GM13977 (cell line): ENCODE measurements at regions not wholly inside any gene's neighbourhood (a gene's known extent, or its start where the extent isn't known, plus 50 kb on each side); places are given as distances from the start of the nearest gene placed in this dataset.
"Not testable (repeated sequence)": the region's sequence is repeated elsewhere in the genome, so short reads cannot be mapped to it uniquely, and the experiment has no call there.

Experiments used
- DNase-seq: peaks from one replicate; pipeline ENCODE4 v3.0.0; 2012; ENCODE audit warnings: low spot score
- in situ Hi-C: fragments of 300-500 bp; cut with MboI; formaldehyde crosslinking; loops from one replicate; pipeline ENCODE4 v1.12.0; 2022; ENCODE audit warnings: low sequenced_read_pairs, low pct_unique_long_range_greater_than_20kb, mixed read lengths, inconsistent platforms; ENCODE audit not compliant: unreplicated experiment
- TF ChIP-seq, protein P1 (sequence below): IDR thresholded peaks from 2 replicates; pipeline ENCODE4 v1.5.1; 2012; ENCODE audit warnings: mild to moderate bottlenecking, control low read depth; ENCODE audit not compliant: insufficient read depth; ENCODE audit errors: extremely low read depth, missing control alignments

DNA sequence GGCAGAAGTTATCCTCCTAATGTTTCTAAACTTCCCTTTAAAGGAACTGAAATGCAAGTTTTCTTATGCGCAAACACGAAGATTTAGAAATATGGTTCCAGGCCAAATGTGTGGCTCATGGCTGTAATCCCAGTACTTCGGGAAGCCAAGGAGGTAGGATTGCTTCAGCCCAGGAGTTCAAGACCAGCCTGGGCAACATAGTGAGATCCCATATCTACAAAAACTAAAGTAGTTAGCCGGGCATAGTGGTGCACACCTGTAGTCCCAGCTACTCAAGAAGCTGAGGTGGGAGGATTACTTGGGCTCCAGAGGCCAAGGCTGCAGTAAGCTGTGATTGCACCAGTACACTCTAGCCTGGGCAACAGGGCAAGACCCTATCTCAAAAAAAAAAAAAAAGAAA lies 95.8 kb upstream of the SCAF8 start:
- TF ChIP-seq, protein P1, sequence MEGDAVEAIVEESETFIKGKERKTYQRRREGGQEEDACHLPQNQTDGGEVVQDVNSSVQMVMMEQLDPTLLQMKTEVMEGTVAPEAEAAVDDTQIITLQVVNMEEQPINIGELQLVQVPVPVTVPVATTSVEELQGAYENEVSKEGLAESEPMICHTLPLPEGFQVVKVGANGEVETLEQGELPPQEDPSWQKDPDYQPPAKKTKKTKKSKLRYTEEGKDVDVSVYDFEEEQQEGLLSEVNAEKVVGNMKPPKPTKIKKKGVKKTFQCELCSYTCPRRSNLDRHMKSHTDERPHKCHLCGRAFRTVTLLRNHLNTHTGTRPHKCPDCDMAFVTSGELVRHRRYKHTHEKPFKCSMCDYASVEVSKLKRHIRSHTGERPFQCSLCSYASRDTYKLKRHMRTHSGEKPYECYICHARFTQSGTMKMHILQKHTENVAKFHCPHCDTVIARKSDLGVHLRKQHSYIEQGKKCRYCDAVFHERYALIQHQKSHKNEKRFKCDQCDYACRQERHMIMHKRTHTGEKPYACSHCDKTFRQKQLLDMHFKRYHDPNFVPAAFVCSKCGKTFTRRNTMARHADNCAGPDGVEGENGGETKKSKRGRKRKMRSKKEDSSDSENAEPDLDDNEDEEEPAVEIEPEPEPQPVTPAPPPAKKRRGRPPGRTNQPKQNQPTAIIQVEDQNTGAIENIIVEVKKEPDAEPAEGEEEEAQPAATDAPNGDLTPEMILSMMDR, result no peak
- no peak for DNase-seq
- in situ Hi-C loops, result no loop called here

DNA sequence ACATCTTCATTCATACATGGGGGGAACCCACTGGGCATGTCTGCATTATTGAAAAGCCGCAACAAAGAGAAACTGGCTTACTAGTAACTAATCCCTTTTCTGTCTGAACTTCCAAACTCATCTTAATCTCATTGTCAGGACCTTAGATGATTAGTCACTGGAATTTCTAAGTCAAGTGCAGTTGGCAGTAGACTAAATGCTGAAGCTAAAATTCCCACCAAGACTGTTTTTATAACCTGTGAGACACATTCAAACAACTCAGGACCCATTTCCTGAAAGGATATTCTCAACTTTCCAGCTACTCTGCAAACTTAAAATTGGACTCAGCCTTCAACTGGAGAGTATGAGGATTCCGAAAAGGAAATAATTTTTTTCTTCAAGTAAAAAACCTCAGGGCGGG lies 94.8 kb upstream of the SCAF8 start:
- TF ChIP-seq, protein P1, result no peak
- in situ Hi-C loops, result no loop called here
- DNase-seq, result no peak

DNA sequence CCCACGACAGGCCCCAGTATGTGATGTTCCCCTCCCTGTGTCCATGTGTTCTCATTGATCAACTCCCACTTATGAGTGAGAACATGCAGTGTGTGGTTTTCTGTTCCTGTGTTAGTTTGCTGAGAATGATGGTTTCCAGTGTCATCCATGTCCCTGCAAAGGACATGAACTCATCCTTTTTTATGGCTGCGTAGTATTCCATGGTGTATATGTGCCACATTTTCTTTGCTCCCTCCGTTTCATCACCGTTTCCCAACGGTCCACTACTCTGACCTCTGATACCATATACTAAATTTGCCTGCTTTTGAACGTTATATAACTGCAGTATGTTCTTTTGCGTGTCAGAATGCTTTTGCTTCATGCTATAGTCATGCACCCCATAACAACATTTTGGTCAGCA lies 94.0 kb upstream of the SCAF8 start:
- in situ Hi-C loops, DNase-seq: not testable (repeated sequence)

DNA sequence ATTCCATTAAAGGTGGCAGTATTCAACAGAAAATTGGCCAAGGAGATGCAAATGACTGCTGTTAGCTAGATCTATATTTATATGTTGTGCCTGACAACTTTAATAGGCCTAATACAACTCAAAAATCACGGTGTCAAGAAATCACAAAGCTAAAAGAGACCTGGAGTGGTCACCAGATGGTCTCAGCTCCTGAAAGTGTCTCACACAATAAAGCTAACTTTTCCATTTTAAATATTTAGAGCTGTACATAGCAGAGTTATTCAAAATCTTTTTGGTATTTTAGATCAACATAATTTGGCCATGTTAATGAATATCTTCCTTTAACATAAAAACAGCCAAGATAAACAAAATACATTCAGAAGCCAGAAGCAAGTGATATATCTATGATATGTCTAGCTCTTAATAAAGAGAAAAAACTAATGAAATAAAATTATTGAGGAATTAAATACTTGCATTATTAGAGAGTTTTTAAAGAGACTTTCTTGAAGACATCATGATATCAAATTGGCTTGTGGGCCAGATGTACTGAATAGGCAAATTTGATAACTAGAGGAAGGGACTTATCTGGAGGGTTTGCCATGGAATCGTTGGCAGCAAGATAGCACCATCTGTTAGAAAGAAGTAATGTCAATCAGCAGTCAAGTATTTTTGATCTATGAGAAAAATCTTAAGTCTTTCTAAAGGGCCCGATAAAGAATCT lies 84.9 kb upstream of the SCAF8 start:
- TF ChIP-seq, protein P1, result no peak
- DNase-seq, result no peak
- in situ Hi-C loops, result no loop called here

DNA sequence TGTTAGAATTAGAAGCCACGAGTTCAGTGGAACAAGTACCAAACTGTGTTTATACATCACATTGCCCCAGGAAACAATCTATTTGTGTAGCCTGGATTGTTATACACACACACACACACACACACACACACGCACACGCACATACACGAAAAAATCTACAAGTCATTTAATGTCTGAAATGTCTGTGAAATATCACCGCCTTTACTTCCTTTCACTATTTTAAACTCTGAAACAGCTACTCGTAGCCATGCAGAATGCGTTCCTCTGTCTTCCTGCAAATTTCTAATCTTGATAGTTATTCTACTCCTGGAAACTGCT lies 84.4 kb upstream of the SCAF8 start:
- in situ Hi-C loops, result no loop called here
- no peak for DNase-seq
- TF ChIP-seq, protein P1, result no peak

DNA sequence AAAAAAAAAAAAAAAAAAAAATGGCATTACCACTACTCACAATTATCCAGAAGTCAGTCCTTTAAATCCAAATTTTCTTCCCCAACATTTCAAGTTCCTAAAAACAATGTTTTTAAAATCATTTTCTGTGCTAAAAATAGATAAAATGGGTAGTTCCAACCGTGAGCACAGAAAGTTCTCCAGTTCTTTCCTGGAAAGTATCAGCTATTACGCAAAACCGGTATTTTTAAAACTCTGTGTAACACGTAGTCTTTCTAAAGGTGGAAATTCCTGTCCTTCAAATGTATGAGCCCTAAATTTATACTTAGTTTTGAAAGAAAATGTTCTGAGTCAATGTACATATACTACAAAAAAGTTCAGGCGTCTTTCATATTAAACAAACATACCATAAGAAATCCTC lies 83.5 kb upstream of the SCAF8 start:
- in situ Hi-C loops, result loop anchor here (25.0 kb wide), 1 partner anchor 487 kb away; no protein-coding TSS in a partner anchor
- no peak for DNase-seq
- TF ChIP-seq, protein P1, result no peak

DNA sequence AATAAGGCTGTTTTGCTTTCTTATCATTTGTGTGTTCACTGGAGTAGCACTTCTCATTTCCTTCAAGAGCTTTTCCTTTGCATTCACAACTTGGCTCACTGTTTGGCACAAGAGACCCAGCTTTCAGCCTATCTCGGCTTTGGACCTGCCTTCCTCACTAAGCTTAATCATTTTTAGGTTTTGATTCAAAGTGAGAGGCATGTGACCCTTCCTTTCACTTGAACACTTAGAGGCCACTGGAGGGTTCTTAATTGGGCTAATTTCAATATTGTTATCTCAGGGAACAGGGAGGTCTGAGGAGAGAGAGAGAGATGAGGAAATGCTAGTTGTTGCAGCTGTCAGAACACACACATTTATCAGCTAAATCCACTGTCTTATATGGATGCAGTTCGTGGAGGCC lies 82.9 kb upstream of the SCAF8 start:
- DNase-seq, result no peak
- TF ChIP-seq, protein P1, result no peak
- in situ Hi-C loops, result loop anchor here (25.0 kb wide), 1 partner anchor 488 kb away; no protein-coding TSS in a partner anchor
